WTC11 (cell line): ENCODE measurements at regions not wholly inside any gene's neighbourhood (a gene's known extent, or its start where the extent isn't known, plus 50 kb on each side); places are given as distances from the start of the nearest gene placed in this dataset.

Experiments used
- NR1H2 ChIP-seq: sonication (generic); formaldehyde crosslinking; IDR thresholded peaks from 2 replicates; pipeline ENCODE4 v1.9.0; 2021; ENCODE audit warnings: mild to moderate bottlenecking, moderate library complexity, missing genetic modification reagents
- TF ChIP-seq, protein P1 (sequence below): sonication (generic); formaldehyde crosslinking; IDR thresholded peaks from 2 replicates; pipeline ENCODE4 v1.8.1; 2023; ENCODE audit warnings: mild to moderate bottlenecking, missing genetic modification reagents
- TF ChIP-seq, protein P2 (sequence below): fragments of 200-600 bp; IDR thresholded peaks from 2 replicates; pipeline ENCODE4 v1.8.0; 2022; ENCODE audit warnings: antibody characterized with exemption
- TF ChIP-seq, protein P3 (sequence below): sonication (generic); formaldehyde crosslinking; IDR thresholded peaks from 2 replicates; pipeline ENCODE4 v1.8.0; 2022; ENCODE audit warnings: mild to moderate bottlenecking, missing genetic modification reagents

DNA sequence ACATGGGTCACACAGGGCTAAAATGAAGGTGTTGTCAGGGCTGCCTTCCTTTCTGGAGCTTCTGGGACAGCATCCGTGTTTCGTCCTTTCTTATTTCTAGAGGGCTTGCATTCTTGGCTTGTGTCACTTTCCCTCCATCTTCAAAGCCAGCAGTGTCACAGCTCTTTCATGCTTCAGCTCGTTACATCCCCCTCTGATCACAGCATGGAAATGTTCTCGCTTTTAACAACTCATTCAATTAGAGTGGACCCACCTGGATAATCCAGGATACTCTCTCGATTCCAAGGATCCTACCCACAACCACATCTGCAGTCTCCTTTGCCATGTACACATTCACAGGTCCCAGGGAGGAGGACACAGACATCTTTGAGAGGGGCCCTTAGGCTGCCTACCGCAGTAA lies 316.2 kb upstream of the FIGN start:
- TF ChIP-seq, protein P1, sequence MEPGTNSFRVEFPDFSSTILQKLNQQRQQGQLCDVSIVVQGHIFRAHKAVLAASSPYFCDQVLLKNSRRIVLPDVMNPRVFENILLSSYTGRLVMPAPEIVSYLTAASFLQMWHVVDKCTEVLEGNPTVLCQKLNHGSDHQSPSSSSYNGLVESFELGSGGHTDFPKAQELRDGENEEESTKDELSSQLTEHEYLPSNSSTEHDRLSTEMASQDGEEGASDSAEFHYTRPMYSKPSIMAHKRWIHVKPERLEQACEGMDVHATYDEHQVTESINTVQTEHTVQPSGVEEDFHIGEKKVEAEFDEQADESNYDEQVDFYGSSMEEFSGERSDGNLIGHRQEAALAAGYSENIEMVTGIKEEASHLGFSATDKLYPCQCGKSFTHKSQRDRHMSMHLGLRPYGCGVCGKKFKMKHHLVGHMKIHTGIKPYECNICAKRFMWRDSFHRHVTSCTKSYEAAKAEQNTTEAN = no peak
- TF ChIP-seq, protein P2, sequence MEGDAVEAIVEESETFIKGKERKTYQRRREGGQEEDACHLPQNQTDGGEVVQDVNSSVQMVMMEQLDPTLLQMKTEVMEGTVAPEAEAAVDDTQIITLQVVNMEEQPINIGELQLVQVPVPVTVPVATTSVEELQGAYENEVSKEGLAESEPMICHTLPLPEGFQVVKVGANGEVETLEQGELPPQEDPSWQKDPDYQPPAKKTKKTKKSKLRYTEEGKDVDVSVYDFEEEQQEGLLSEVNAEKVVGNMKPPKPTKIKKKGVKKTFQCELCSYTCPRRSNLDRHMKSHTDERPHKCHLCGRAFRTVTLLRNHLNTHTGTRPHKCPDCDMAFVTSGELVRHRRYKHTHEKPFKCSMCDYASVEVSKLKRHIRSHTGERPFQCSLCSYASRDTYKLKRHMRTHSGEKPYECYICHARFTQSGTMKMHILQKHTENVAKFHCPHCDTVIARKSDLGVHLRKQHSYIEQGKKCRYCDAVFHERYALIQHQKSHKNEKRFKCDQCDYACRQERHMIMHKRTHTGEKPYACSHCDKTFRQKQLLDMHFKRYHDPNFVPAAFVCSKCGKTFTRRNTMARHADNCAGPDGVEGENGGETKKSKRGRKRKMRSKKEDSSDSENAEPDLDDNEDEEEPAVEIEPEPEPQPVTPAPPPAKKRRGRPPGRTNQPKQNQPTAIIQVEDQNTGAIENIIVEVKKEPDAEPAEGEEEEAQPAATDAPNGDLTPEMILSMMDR = no peak
- TF ChIP-seq, protein P3, sequence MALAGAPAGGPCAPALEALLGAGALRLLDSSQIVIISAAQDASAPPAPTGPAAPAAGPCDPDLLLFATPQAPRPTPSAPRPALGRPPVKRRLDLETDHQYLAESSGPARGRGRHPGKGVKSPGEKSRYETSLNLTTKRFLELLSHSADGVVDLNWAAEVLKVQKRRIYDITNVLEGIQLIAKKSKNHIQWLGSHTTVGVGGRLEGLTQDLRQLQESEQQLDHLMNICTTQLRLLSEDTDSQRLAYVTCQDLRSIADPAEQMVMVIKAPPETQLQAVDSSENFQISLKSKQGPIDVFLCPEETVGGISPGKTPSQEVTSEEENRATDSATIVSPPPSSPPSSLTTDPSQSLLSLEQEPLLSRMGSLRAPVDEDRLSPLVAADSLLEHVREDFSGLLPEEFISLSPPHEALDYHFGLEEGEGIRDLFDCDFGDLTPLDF = no peak
- no peak for TF ChIP-seq NR1H2 (CRISPR knock-in tag)
